NCI-H2196 (cell line): ENCODE measurements at regions not wholly inside any gene's neighbourhood (a gene's known extent, or its start where the extent isn't known, plus 50 kb on each side); places are given as distances from the start of the nearest gene placed in this dataset.

Experiments
- DNase-seq: peaks from one replicate; lab custom pipeline; 2025; ENCODE audit not compliant: unreplicated experiment; lab: John Stamatoyannopoulos, UW

GRCh38 chr4:112982680-112983079 lies 66.8 kb upstream of the ANK2 start:
- DNase-seq, result no peak

DNA sequence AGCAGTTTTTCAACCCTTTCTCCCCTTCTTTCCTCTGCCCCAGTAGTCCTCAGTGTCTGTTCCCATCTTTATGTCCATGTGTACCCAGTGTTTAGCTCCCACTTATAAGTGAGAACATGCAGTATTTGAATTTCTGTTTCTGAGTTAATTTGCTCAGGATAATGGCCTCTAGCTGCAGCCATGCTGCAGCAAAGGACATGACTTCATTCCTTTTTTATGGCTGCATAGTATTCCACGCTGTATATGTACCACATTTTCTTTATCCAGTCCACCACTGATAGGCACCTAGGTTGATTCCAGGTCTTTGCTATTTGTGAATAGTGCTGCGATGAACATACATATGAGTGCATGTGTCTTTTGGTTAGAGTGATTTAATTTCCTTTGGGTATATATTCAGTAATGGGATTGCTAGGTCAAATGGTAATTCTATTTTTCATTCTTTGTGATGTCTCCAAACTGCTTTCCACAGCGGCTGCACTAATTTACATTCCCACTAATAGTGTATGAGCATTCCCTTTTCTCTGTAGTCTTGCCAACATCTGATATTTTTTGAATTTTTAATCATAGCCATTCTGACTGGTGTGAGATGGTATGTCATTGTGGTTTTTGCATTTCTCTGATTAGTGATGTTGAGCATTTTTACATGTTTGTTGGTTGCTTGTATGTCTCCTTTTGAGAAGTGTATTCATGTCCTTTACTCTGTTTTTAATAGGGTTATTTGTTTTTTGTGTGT lies 54.6 kb upstream of the ANK2 start:
- DNase-seq, result no peak
